ENCODE measurements at regions not wholly inside any gene's neighbourhood (a gene's known extent, or its start where the extent isn't known, plus 50 kb on each side); places are given as distances from the start of the nearest gene placed in this dataset.

GRCh38 chr15:96491700-96492644, 161.5 kb downstream of the NR2F2 start (continued):
- peak; percentile 26 to 34 (median 27); a peak in 4 of 6 replicates for TF ChIP-seq CTCF (IDR thresholded peaks at IDR 0.05 in 2 of 3, conservative IDR thresholded peaks at IDR 0.05 in 1 of 3; ENCODE audit: insufficient read depth in 2 of 3, low read depth in 1 of 3, low read length in 3 of 3)

GRCh38 chr15:96494505-96494904, 164.0 kb downstream of the NR2F2 start:
- Histone ChIP-seq H3K4me3 (no peak overlapping the region), H3K79me2 (ENCODE audit: control insufficient read depth, insufficient read depth, low read length) (no peaks in the 10 kb centered on the region), H4K20me1 (replicated peaks; ENCODE audit: control insufficient read depth, insufficient read depth, low read length) (no peaks in the 10 kb centered on the region), H3K9me1 (ENCODE audit: control insufficient read depth, insufficient read depth, low read length) (no peaks in the 10 kb centered on the region), H3K4me1 (replicated peaks in 1 of 2; ENCODE audit: control insufficient read depth in 2 of 2, insufficient read depth in 2 of 2, low read length in 2 of 2) (peaks cover 3 to 9% of the 10 kb centered on the region in 2 experiments; a peak in 1 of 5 replicates), H2AFZ (ENCODE audit: low read depth, low read length) (no peak overlapping the region), H3K9me3 (replicated peaks; ENCODE audit: control insufficient read depth, insufficient read depth, low read depth, low read length) (no peaks in the 10 kb centered on the region), H3K9ac (ENCODE audit: insufficient read depth in 1 of 2, low read depth in 2 of 2, low read length in 2 of 2) (no peak overlapping the region), H3K27ac (ENCODE audit: extremely low read depth, low read depth, low read length) (no peak overlapping the region), H3K27me3 (ENCODE audit: control insufficient read depth in 2 of 2, insufficient read depth in 2 of 2, low read length in 2 of 2) (peaks cover 9 to 12% of the 10 kb centered on the region in 2 experiments; a peak in 3 of 5 replicates), H3K36me3 (ENCODE audit: control insufficient read depth, insufficient read depth, low read length) (no peaks in the 10 kb centered on the region), H3K4me2 (ENCODE audit: insufficient read depth, low read length) (no peak overlapping the region)
- CTCF ChIA-PET (ENCODE audit: low intra/inter-chr PET ratio): no interaction called here
- FAIRE-seq (no peak), DNase-seq (ENCODE audit: extremely low read depth in 1 of 4, low spot score in 3 of 4) (no peak), ATAC-seq (no peak)
- 9% methylated on average over 7 of the region's 7 CpGs for WGBS (ENCODE audit: insufficient coverage, low coverage, missing lambda C conversion rate)
- in situ Hi-C loops (cut with MboI): no loop called here
- no peak for TF ChIP-seq MNT (conservative IDR thresholded peaks at IDR 0.05)
- no peak for TF ChIP-seq GTF2B (IDR thresholded peaks at IDR 0.05; ENCODE audit: extremely low read depth, insufficient read length)
- no peak for TF ChIP-seq RFX1 (IDR thresholded peaks at IDR 0.05)
- TF ChIP-seq DMBX1 (CRISPR knock-in tag; IDR thresholded peaks at IDR 0.05; ENCODE audit: borderline replicate concordance): no peak
- BruUV-seq (replicated peaks): no TSS peak
- intact Hi-C loops (cut with micrococcal nuclease): loop anchor here (10.0 kb wide), 1 partner anchor 740 kb away; no protein-coding TSS in a partner anchor
- POLR2A ChIA-PET: no interaction called here

Data from K562 (cell line).